ENCODE measurements at regions not wholly inside any gene's neighbourhood (a gene's known extent, or its start where the extent isn't known, plus 50 kb on each side); places are given as distances from the start of the nearest gene placed in this dataset.

DNA sequence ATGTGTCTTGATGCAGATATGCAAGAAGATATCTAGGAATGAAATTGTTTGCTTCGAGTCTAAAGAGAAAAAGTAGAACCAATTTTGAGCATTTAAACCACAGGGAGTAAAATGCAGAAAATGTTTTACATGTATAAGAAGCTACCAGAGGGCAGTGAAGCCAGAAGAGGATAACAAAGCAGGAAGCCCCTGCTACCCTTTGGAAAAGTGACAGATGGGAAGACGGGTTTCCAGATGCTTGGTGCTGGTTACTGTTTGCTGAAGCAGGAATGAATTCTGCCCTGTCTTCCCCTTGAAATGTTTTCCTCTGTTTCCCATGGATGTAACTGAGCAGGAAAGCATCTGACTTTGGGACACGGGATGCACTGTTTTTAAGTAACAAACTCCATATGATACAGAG lies 822.2 kb downstream of the MRPL39 start:
- TF ChIP-seq ZNF621 (tag by site-specific recombination; IDR thresholded peaks at IDR 0.05) (no peak), ZNF169 (tag by site-specific recombination; IDR thresholded peaks at IDR 0.05) (no peak), KLF9 (tag by site-specific recombination; IDR thresholded peaks at IDR 0.05; ENCODE audit: low read depth) (no peak), ZNF426 (tag by site-specific recombination; IDR thresholded peaks at IDR 0.05) (no peak), ZNF555 (tag by site-specific recombination; conservative IDR thresholded peaks at IDR 0.05) (no peak), ZNF311 (tag by site-specific recombination; IDR thresholded peaks at IDR 0.05; ENCODE audit: borderline replicate concordance) (no peak), WT1 (tag by site-specific recombination; IDR thresholded peaks at IDR 0.05) (no peak), ZNF174 (tag by site-specific recombination; IDR thresholded peaks at IDR 0.05) (no peak), MYNN (tag by site-specific recombination; IDR thresholded peaks at IDR 0.05; ENCODE audit: borderline replicate concordance) (no peak), ZNF626 (tag by site-specific recombination; IDR thresholded peaks at IDR 0.05) (no peak), SCRT1 (tag by site-specific recombination; IDR thresholded peaks at IDR 0.05; ENCODE audit: borderline replicate concordance) (no peak), SETDB1 (IDR thresholded peaks at IDR 0.05; ENCODE audit: insufficient read length, low read length) (no peak), ZNF416 (tag by site-specific recombination; IDR thresholded peaks at IDR 0.05) (no peak), ZNF302 (tag by site-specific recombination; IDR thresholded peaks at IDR 0.05; ENCODE audit: low read depth) (no peak)
- TF ChIP-seq, protein P1, sequence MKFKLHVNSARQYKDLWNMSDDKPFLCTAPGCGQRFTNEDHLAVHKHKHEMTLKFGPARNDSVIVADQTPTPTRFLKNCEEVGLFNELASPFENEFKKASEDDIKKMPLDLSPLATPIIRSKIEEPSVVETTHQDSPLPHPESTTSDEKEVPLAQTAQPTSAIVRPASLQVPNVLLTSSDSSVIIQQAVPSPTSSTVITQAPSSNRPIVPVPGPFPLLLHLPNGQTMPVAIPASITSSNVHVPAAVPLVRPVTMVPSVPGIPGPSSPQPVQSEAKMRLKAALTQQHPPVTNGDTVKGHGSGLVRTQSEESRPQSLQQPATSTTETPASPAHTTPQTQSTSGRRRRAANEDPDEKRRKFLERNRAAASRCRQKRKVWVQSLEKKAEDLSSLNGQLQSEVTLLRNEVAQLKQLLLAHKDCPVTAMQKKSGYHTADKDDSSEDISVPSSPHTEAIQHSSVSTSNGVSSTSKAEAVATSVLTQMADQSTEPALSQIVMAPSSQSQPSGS (tag by site-specific recombination; IDR thresholded peaks at IDR 0.05; ENCODE audit: low read depth) = no peak
- TF ChIP-seq, protein P2, sequence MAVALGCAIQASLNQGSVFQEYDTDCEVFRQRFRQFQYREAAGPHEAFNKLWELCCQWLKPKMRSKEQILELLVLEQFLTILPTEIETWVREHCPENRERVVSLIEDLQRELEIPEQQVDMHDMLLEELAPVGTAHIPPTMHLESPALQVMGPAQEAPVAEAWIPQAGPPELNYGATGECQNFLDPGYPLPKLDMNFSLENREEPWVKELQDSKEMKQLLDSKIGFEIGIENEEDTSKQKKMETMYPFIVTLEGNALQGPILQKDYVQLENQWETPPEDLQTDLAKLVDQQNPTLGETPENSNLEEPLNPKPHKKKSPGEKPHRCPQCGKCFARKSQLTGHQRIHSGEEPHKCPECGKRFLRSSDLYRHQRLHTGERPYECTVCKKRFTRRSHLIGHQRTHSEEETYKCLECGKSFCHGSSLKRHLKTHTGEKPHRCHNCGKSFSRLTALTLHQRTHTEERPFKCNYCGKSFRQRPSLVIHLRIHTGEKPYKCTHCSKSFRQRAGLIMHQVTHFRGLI (tag by site-specific recombination; IDR thresholded peaks at IDR 0.05) = no peak
- TF ChIP-seq, protein P3, sequence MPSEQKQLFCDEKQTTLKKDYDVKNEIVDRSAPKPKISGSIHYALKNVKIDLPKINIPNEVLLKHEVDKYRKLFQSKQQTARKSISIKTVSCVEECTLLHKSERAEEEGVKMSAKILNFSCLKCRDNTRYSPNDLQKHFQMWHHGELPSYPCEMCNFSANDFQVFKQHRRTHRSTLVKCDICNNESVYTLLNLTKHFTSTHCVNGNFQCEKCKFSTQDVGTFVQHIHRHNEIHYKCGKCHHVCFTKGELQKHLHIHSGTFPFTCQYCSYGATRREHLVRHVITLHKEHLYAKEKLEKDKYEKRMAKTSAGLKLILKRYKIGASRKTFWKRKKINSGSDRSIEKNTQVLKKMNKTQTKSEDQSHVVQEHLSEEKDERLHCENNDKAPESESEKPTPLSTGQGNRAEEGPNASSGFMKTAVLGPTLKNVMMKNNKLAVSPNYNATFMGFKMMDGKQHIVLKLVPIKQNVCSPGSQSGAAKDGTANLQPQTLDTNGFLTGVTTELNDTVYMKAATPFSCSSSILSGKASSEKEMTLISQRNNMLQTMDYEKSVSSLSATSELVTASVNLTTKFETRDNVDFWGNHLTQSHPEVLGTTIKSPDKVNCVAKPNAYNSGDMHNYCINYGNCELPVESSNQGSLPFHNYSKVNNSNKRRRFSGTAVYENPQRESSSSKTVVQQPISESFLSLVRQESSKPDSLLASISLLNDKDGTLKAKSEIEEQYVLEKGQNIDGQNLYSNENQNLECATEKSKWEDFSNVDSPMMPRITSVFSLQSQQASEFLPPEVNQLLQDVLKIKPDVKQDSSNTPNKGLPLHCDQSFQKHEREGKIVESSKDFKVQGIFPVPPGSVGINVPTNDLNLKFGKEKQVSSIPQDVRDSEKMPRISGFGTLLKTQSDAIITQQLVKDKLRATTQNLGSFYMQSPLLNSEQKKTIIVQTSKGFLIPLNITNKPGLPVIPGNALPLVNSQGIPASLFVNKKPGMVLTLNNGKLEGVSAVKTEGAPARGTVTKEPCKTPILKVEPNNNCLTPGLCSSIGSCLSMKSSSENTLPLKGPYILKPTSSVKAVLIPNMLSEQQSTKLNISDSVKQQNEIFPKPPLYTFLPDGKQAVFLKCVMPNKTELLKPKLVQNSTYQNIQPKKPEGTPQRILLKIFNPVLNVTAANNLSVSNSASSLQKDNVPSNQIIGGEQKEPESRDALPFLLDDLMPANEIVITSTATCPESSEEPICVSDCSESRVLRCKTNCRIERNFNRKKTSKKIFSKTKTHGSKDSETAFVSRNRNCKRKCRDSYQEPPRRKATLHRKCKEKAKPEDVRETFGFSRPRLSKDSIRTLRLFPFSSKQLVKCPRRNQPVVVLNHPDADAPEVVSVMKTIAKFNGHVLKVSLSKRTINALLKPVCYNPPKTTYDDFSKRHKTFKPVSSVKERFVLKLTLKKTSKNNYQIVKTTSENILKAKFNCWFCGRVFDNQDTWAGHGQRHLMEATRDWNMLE (tag by site-specific recombination; conservative IDR thresholded peaks at IDR 0.05; ENCODE audit: low read depth) = no peak
- TF ChIP-seq, protein P4, sequence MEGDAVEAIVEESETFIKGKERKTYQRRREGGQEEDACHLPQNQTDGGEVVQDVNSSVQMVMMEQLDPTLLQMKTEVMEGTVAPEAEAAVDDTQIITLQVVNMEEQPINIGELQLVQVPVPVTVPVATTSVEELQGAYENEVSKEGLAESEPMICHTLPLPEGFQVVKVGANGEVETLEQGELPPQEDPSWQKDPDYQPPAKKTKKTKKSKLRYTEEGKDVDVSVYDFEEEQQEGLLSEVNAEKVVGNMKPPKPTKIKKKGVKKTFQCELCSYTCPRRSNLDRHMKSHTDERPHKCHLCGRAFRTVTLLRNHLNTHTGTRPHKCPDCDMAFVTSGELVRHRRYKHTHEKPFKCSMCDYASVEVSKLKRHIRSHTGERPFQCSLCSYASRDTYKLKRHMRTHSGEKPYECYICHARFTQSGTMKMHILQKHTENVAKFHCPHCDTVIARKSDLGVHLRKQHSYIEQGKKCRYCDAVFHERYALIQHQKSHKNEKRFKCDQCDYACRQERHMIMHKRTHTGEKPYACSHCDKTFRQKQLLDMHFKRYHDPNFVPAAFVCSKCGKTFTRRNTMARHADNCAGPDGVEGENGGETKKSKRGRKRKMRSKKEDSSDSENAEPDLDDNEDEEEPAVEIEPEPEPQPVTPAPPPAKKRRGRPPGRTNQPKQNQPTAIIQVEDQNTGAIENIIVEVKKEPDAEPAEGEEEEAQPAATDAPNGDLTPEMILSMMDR (tag by site-specific recombination; IDR thresholded peaks at IDR 0.05) = no peak
- ChIA-PET POLR2A (no interaction called here), CTCF (no interaction called here)
- no peaks in the 10 kb centered on the region for H3K4me1 ChIP-seq (ENCODE audit: control insufficient read depth, insufficient read depth, low read length)
- H3K4me3 ChIP-seq (ENCODE audit: low read depth, low read length) = no peak overlapping the region
- no peaks in the 10 kb centered on the region for H3K9me3 ChIP-seq (ENCODE audit: control insufficient read depth, insufficient read depth, low read depth, low read length)
- H3K27ac ChIP-seq (ENCODE audit: extremely low read depth, low read depth, low read length) = no peak overlapping the region
- no peaks in the 10 kb centered on the region for H3K36me3 ChIP-seq (ENCODE audit: control insufficient read depth in 2 of 2, insufficient read depth in 1 of 2, low read length in 2 of 2)

Data from HEK293 (cell line).